Common myeloid progenitor, CD34-positive (primary cell): ENCODE measurements at regions not wholly inside any gene's neighbourhood (a gene's known extent, or its start where the extent isn't known, plus 50 kb on each side); places are given as distances from the start of the nearest gene placed in this dataset.

ENCODE experiments used
- CTCF ChIA-PET: fragments of 350-600 bp; sonication (Branson Sonifier 250); formaldehyde crosslinking; loops from one replicate; lab custom pipeline; 2021; ENCODE audit warnings: antibody characterized with exemption; lab: Charles Lee
- POLR2A ChIA-PET: fragments of 350-600 bp; sonication (Branson Sonifier 250); formaldehyde crosslinking; loops from one replicate; lab custom pipeline; 2021; ENCODE audit warnings: antibody characterized with exemption; lab: Charles Lee
- DNase-seq, 3 donors: peaks; one replicate each; pipeline versions ENCODE4 v3.0.0 to v3.0.0-alpha.2; 2013
- H3K27ac ChIP-seq, 2 experiments: 1 replicate in 1 of 2; 2 replicates in 1 of 2; pipeline ENCODE4 v1.7.0; 2013; ENCODE audit warnings: inconsistent platforms in 2 of 2, low read length in 2 of 2, mild to moderate bottlenecking in 2 of 2, low read depth in 1 of 2, moderate library complexity in 1 of 2; ENCODE audit not compliant: severe bottlenecking in 2 of 2, insufficient read depth in 1 of 2, poor library complexity in 1 of 2
- H3K27me3 ChIP-seq, 5 experiments: replicated peaks in 2 of 5; 1 replicate in 3 of 5; 2 replicates in 2 of 5; pipeline versions ENCODE4 v1.6.1 to v1.7.0; 2013; ENCODE audit warnings: low read length in 4 of 5, mild to moderate bottlenecking in 2 of 5, moderate library complexity in 2 of 5, inconsistent platforms in 1 of 5; ENCODE audit not compliant: insufficient read depth in 5 of 5, control insufficient read depth in 4 of 5
- H3K36me3 ChIP-seq, 4 experiments: 1 replicate in 2 of 4; 2 replicates in 2 of 4; pipeline versions ENCODE4 v1.6.1 to v1.7.0; 2013; ENCODE audit warnings: low read length in 3 of 4, control low read depth in 1 of 4, mild to moderate bottlenecking in 1 of 4; ENCODE audit not compliant: control insufficient read depth in 4 of 4, insufficient read depth in 4 of 4
- H3K4me1 ChIP-seq, 4 experiments: 1 replicate in 3 of 4; 2 replicates in 1 of 4; pipeline versions ENCODE4 v1.6.1 to v1.7.1; 2013; ENCODE audit warnings: low read length in 3 of 4, mild to moderate bottlenecking in 3 of 4, control low read depth in 1 of 4, inconsistent platforms in 1 of 4, moderate library complexity in 1 of 4; ENCODE audit not compliant: control insufficient read depth in 4 of 4, insufficient read depth in 4 of 4; ENCODE audit errors: control extremely low read depth in 1 of 4
- H3K4me3 ChIP-seq, 7 experiments: 1 replicate in 4 of 7; 2 replicates in 3 of 7; pipeline versions ENCODE4 v1.5.1 to v1.7.0; 2013; ENCODE audit warnings: mild to moderate bottlenecking in 7 of 7, low read length in 6 of 7, moderate library complexity in 6 of 7, inconsistent platforms in 2 of 7, low read depth in 2 of 7, control low read depth in 1 of 7; ENCODE audit not compliant: insufficient read depth in 4 of 7, control insufficient read depth in 1 of 7; ENCODE audit errors: extremely low read depth in 1 of 7
- H3K9me3 ChIP-seq, 5 experiments: 1 replicate in 4 of 5; 2 replicates in 1 of 5; pipeline versions ENCODE4 v1.6.1 to v1.7.1; 2013; ENCODE audit warnings: low read length in 4 of 5, mild to moderate bottlenecking in 2 of 5, inconsistent platforms in 1 of 5, low read depth in 1 of 5, moderate library complexity in 1 of 5; ENCODE audit not compliant: control insufficient read depth in 4 of 5, insufficient read depth in 2 of 5; ENCODE audit errors: control extremely low read depth in 1 of 5
- WGBS: methylation state at CpG from one replicate; pipeline ENCODE4 v1.1.5; 2013; ENCODE audit not compliant: insufficient coverage; 5-methylcytosine and 5-hydroxymethylcytosine counted together

DNA sequence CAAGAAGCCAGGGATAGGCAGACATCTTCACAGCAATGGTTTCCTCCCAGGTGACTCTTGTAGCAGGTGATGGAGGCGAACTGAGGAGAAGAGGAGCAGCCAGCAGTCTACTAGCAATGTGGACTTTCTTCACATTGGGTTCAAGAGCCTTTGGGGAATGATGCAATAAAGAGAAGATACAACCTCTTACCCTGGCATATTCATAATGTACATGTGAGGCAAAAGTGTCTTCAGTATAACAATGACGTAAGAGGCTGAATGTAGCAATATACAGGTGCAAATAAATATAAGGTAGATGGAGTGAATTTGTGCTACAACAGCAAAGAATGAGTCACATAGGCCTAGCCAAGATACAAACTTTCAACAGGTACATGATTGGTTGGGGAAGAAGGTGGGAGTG, 70.9 kb upstream of the SOX9 start:
- Histone ChIP-seq H3K4me1 (no peaks in the 10 kb centered on the region), H3K9me3 (no peaks in the 10 kb centered on the region), H3K27ac (no peak overlapping the region), H3K27me3 (peaks cover 0 to 20% (median 4%) of the 10 kb centered on the region in 5 experiments), H3K4me3 (no peak overlapping the region), H3K36me3 (no peaks in the 10 kb centered on the region)
- ChIA-PET POLR2A (no interaction called here), CTCF (no interaction called here)
- no peak for DNase-seq
- 100% methylated on average over 1 of the region's 2 CpGs for WGBS

DNA sequence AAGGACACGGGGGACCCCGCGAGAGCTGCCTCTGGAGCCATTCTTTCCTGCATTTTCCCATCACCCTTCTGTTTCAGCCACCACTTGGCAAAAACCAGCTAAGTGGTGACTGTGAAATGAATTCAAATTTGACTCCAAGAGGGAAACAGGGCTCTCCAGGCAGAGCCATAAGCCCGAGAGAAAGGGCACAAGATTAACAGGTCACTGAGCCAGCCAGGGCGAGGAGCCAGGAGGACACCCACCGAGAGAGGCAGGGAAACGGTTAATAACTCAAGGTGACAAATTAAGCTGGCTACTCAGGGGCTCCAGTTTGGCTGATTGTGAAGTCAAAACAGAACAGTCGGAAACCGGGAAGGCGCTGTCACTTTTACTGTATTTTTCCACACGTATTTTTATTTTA, 67.8 kb upstream of the SOX9 start:
- WGBS, result 14% methylated on average over 8 of the region's 11 CpGs
- no peak overlapping the region for H3K4me3 ChIP-seq

DNA sequence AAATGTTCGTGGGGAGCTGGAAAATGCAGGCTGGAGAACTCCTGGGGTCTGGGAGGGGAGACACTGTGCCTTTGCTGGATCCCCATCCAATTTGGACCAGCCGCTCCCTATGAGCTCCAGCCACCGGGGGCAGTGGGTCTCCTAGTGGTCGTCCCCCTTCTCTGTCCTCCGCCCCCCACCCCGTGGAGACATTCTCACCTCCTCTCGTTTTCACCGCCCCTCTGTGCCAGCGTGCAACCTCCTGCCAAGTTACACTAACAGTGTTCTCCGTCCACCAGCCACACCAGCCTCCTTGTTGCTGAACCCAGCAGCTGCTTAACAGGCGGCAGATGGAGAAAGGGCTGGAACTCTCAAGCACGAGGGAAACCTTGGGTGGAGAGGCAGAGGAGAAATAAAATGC, 67.4 kb upstream of the SOX9 start:
- ChIA-PET POLR2A (no interaction called here), CTCF (interaction anchor here (0.6 kb wide), 1 partner anchor 1066 kb away, joined by 3 read pairs; no protein-coding TSS in a partner anchor)
- H3K27ac ChIP-seq, result no peak overlapping the region
- no peak for DNase-seq
- no peaks in the 10 kb centered on the region for H3K4me1 ChIP-seq
- H3K9me3 ChIP-seq, result no peaks in the 10 kb centered on the region
- no peaks in the 10 kb centered on the region for H3K36me3 ChIP-seq
- H3K4me3 ChIP-seq, result no peak overlapping the region
- WGBS, result 15% methylated on average over 8 of the region's 12 CpGs
- peaks cover 0 to 22% (median 4%) of the 10 kb centered on the region in 5 experiments for H3K27me3 ChIP-seq

More for the DNA sequence above, 67.8 kb upstream of the SOX9 start:
- Histone ChIP-seq H3K9me3 (no peaks in the 10 kb centered on the region), H3K27ac (no peak overlapping the region), H3K36me3 (no peaks in the 10 kb centered on the region), H3K27me3 (peaks cover 0 to 22% (median 4%) of the 10 kb centered on the region in 5 experiments), H3K4me1 (no peaks in the 10 kb centered on the region)
- ChIA-PET POLR2A (no interaction called here), CTCF (no interaction called here)
- DNase-seq, result no peak

GRCh38 chr17:72056155-72056554, 64.7 kb upstream of the SOX9 start:
- Histone ChIP-seq H3K27me3 (peaks cover 0 to 22% (median 4%) of the 10 kb centered on the region in 5 experiments), H3K4me1 (no peaks in the 10 kb centered on the region), H3K36me3 (no peaks in the 10 kb centered on the region), H3K9me3 (no peaks in the 10 kb centered on the region), H3K27ac (no peak overlapping the region), H3K4me3 (no peak overlapping the region)
- 86% methylated on average over 1 of the region's 4 CpGs for WGBS
- DNase-seq, result no peak
- POLR2A ChIA-PET, result no interaction called here
- CTCF ChIA-PET, result no interaction called here

DNA sequence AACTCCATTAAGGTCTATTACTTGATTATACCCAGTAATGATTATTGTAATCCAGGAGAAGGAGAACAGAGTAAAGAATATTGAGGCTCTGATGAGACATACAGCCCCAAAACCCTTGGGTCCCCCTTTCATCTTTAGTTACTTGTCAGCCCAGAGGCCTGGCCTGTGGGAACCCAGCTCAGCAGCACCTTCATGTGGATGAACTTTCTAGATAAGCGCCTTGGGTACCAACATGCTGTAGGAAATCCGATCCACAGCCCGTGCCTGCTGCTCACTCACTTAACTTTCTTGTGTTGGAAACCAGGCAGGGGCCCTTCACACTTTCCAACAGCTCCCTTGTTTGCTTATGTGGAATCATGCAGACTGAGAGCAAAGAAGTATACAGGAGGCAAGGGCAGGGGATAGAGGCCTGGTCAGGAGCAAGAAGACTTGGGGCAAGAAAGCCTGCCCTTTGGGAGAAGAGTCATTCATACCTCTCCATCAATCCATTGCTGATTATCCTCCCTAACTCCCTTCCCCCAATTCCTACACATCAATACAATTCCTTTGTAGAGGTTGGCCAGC, 64.0 kb upstream of the SOX9 start:
- Histone ChIP-seq H3K9me3 (no peaks in the 10 kb centered on the region), H3K27ac (no peak overlapping the region), H3K4me3 (no peak overlapping the region), H3K4me1 (no peaks in the 10 kb centered on the region), H3K27me3 (peaks cover 0 to 22% (median 4%) of the 10 kb centered on the region in 5 experiments), H3K36me3 (no peaks in the 10 kb centered on the region)
- DNase-seq, result no peak
- ChIA-PET CTCF (no interaction called here), POLR2A (no interaction called here)
- 44% methylated on average over 3 of the region's 3 CpGs for WGBS

- Histone ChIP-seq H3K4me1 (no peaks in the 10 kb centered on the region), H3K4me3 (no peak overlapping the region), H3K36me3 (no peaks in the 10 kb centered on the region), H3K27ac (no peak overlapping the region), H3K9me3 (no peaks in the 10 kb centered on the region), H3K27me3 (no peaks in the 10 kb centered on the region)
- POLR2A ChIA-PET, result no interaction called here
- WGBS, result no CpG with 5 or more reads among the region's 1 CpG
- CTCF ChIA-PET, result no interaction called here
- no peak for DNase-seq
Measured at GRCh38 chr17:72060084-72060483, 60.7 kb upstream of the SOX9 start.

DNA sequence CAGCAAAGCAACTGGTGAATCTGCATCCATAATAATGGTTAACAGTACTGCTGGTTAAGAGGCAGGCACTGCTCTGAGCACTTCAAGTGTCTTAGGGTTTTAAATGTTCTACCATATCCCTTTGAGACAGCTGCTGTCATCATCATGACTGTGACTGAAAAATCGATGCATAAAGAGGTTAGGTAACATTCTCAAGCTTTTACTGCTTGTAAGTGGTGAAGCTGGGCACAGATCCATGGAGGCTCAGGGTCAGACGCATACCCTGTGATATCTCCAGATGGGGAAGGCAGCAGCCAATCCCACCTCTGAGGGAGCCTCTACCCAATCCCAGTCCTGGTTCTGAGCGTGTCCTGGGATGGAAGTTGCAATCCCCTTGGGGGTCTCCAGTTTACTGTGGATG, 57.6 kb upstream of the SOX9 start:
- WGBS, result 88% methylated on average over 1 of the region's 3 CpGs
- ChIA-PET POLR2A (no interaction called here), CTCF (no interaction called here)
- Histone ChIP-seq H3K4me1 (no peaks in the 10 kb centered on the region), H3K9me3 (no peaks in the 10 kb centered on the region), H3K27ac (no peak overlapping the region), H3K36me3 (no peaks in the 10 kb centered on the region), H3K27me3 (no peaks in the 10 kb centered on the region), H3K4me3 (no peak overlapping the region)
- no peak for DNase-seq
